Renal pelvis (tissue), 1 donor: ENCODE measurements at regions not wholly inside any gene's neighbourhood (a gene's known extent, or its start where the extent isn't known, plus 50 kb on each side); places are given as distances from the start of the nearest gene placed in this dataset.
"Not testable (repeated sequence)": the region's sequence is repeated elsewhere in the genome, so short reads cannot be mapped to it uniquely, and the experiment has no call there.

Source experiments
- DNase-seq: peaks from one replicate; pipeline ENCODE4 v3.0.0-alpha.2; 2013

DNA sequence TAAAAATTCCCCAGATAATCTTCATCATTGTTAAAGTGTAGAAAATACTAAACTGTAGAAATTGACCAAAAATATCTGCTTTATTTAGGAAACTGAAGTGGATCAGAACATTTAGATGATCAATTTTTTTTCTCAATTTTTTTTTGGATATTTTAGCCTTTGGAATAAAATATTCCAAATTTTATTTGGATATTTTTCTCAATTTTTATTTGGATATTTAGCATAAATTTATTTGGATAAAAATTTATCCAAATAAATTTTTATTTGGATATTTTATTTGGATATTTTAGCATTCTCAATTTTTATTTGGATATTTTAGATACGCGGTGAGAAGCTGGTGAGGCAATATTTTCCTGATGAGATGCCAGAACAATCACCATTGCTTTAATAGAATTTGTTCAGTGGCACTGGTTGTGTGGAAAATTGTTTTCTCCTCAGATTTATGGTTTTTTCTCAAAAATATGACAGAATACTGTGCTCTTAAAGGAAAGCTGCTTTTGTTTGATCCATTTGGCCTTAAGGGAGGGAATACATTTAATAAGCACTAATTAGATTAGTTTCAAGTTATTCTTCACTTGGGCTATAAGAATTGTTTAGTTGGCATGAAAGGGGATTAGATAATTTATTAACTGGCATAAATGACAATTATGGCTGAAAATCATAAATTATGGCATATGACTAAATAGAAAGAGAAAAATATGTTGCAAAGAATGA, 470.1 kb downstream of the MFSD1 start:
- DNase-seq = no peak

DNA sequence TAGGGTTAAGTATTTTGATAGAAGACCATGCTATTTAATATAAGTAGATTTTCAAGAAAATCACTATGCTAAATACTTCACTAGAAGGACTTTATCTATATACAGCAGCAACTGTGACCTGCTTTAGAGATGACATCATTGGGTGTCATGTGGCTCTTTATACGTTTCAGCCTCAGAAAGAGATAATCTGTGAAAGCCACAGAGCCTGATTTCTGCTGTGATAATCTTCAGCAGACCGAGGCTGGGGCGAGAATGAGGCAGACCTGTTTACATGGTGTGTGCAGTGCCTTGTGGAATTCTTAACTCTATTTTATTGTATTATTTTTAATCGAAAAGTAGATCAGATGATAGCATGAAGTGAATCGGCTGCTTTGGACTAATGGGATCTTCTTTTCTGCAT, 471.2 kb downstream of the MFSD1 start:
- no peak for DNase-seq

DNA sequence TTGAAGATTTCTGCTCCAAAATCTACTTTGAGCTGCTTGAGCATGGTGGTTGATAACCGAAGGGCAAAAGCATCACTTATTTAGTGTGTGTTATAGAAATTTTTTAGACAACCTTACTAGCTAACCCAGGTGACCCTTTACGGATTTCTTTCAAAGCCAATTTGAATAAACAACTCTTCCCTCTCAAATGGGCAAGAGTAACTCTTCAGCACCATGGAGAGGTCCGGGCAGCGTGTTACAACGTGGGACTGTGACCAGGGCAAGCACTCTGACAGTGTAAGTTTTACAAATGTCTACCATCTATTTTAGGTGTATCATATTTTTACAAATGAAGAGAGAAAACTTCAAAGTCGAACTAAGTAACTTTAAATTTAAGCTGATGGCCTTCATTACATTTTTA, 471.8 kb downstream of the MFSD1 start:
- peak; percentile 74 for DNase-seq

DNA sequence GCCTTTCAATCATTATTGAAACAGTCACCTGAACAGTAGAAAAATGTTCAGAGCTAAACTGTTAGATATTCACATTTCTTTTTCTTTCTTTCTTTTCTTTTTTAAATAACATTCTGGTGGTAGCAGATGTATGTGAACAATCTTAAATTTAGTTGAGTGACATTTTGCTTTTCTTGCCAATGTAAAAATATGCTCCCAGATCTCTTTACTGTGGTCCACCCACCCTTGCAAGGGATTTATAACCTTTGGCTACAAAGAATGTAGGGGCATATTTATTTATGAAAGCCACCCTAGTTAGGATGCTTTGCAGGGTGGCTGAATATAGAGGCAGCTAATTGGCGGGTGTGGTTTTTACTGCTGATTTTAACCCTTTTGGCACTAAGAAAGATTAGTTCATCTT, 473.9 kb downstream of the MFSD1 start:
- no peak for DNase-seq

DNA sequence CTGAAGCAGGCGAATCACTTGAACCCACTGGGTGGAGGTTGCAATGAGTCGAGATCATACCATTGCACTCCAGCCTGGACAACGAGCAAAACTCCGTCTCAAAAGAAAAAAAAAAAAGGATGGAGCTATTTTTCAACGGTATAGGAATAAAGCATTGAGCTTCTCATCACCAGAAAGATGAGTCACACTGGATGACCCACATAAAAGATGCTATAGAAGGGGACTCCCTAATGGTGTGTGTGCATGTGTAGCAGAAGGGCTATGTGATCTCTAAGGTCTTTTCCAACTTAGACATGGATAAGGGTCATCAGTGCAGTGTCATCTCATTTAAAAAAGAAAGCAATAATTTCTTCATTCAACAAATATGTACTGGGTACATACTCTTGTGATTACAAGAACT, 476.0 kb downstream of the MFSD1 start:
- DNase-seq = no peak

DNA sequence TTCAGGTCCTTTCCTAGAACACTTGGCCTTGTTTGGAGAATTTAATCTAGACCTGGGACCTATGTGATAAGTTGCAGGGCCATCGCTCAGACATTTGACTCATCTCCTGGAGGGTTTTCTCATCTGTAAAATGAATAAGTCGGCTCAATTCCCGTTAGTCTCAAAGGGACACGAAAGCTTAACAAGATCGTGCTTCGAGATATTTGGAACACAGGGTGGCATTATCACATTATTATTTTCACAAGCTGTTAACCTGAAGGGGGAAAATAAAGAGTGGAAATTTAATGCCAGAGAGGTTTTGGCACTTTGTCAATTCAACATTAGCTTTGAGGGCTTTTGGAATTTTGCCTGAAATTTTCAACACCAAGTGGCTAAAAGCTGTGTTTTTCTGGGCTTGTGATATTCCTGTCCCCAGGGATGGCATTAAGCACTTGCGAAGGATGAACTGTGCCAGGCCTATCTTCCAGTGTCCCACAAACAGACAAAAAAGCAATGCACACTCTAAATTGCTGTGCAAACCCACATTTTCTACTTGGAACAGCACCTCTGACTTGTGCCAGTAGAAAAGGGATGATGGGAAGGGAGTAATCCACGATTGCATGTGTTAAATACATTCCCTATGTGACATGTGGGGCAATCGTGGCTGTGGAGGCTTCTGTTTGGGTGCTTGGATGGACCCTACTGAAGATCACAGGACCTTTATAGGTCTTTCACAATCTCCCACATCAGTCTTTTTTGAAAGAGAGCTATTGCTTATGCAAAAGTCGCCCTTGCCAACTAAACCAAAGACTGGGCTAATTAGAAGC, 478.7 kb downstream of the MFSD1 start:
- no peak for DNase-seq

DNA sequence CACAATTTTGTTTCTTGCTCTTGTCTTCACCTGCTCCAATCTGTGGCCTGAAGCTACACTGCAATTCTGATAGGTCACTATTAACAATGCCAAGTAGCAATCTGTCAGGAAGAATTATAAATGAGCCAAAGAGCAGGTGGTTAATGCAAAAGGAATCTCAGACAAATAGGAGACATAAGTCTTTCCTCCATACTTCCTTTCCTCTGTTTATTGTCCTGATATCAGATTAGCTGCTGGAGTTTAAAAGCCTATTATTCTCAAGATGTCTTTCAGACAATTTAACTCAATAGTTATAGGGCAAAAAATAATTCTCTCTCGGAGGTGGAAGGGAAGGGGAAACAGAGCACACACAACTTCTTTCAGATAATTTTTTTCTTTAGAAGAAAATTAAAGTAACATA, 491.6 kb downstream of the MFSD1 start:
- DNase-seq = no peak

DNA sequence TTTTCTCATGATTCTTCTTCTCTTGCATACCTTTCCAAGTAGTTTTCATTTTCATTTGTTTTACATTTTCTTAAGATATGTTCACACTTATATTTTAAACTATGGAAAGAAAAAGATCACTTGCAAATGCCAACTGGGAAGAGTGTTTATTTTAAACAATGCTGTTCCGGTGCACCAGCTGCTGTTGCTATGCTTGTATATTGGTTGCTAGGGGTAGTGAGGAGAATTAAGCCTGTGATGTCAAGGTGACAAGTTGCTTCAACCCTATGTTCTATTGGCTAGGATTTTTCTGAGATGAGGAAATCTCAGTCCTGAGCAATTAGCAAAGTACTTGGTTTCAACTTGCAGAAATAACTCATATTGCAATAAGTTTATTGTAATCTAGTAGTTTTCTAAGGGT, 500.1 kb downstream of the MFSD1 start:
- no peak for DNase-seq

DNA sequence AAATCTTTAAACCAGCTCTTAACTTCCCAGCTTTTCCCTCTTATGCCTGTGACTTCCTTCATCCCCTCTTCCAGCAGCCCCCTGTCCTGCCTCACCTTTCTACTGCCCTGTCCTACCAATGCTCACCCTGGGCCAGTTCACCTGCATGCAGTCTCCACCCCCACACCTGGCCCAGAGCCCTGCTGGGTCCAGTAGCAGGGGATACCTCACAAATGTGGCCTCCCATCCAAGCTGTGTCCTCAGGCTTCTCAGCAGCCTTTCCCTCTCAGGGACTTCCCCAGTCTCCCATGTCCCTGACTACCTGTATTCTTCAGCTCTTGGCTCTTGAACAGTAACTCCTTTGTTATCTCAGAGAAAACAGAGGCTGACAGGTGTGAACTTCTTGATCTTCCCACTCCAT, 503.2 kb downstream of the MFSD1 start:
- DNase-seq = no peak

DNA sequence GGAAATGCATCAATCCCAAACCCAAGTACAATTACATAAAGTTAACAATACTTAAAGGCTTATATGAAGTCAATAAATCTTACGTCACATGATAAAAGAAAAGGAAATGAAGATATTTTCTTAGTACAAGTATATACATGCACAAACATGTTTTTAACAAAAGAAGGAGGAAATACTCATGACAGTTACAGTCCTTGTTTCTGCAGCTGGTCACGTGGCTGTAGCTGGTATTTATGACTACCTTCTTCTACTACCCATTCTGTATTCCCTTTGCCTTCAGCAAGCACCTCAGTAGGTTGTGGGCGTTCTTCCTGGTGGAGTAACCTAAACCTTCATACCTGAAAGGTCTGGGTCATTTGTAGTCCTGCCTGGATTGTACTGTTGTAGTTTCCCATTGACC, 514.9 kb downstream of the MFSD1 start:
- DNase-seq = not testable (repeated sequence)

DNA sequence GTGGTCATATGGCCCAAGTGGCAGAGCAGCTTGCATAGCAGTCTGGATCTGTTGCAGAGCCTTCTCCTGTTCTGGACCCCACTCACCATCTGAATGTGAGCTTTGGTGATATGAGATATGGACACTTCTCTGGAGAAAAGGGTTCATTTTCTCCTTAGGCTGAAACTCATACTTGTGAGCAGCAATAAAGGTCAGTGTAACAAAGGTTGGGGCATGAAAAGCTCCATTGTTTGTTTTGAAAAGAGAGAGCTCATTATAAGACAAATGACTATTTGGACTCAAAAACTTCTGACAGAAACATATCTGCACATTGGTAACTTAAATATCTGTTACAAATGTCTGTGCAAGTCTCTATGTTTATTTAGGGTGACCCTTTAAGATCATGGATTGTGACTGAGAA, 517.3 kb downstream of the MFSD1 start:
- DNase-seq = no peak

DNA sequence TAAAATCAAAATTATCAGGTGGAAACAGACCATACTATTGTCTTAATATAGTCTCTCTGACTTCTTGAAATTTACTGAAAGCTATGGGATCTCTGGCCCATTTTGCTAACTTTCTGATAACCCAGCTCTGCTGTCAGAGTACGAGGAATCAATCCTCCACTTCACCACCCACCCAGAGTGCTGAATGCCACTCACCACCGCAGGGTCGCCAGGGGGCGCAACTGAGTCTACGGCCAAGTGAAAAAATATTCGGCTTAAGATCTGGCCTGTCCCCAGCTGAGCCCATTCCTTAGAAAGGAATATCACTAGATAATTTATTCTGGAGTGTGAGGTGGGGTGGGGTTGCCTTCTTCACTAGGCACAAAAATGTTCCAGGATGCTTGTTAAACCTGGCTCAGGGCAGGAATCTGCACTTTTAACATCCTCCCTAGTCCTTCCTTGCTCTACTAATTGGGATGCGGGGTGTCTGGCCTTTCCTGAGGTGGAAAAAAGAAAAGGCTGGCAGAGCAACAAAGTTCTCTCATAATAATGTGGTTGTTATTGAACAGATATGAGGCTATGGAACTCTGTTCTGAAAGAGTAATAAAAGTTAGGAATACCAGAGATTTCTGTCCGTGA, 520.6 kb downstream of the MFSD1 start:
- DNase-seq = no peak

DNA sequence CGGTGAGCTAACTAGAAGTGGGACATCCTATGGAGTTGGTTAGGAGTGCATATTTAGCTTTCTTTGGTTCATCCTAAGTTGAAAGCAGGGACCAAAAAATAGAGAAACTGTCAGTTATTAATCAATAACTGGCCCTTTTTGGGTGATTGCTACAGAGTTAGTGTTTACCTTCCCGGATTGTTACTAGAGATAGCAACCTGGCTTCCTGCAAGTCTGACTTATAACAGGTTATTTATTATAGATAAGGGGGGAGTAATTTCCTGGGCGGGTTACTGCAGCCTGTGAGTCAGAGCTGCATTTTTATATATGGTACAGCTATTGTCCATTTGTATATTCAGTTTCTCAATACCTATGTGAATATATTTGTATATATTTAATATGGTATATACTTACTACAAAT, 522.0 kb downstream of the MFSD1 start:
- DNase-seq = no peak

DNA sequence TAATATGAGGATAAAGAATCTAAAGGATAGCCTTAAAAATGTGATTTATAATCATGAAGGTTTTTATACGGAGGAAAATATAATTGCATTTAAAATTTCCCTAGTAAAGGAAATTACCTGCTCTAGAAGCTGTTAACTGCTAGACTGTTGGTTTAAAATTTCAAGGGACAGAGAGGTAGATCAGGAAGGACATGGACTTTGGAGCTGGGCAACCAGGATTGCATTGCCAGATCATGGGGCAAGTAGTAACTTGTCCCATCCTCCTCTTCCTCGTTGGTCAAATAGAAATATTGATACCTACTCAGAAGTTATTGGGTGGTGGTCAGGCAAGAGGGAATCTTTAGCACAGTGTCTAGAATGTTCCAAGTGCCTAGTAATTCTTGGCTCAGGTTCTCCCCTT, 525.1 kb downstream of the MFSD1 start:
- no peak for DNase-seq

DNA sequence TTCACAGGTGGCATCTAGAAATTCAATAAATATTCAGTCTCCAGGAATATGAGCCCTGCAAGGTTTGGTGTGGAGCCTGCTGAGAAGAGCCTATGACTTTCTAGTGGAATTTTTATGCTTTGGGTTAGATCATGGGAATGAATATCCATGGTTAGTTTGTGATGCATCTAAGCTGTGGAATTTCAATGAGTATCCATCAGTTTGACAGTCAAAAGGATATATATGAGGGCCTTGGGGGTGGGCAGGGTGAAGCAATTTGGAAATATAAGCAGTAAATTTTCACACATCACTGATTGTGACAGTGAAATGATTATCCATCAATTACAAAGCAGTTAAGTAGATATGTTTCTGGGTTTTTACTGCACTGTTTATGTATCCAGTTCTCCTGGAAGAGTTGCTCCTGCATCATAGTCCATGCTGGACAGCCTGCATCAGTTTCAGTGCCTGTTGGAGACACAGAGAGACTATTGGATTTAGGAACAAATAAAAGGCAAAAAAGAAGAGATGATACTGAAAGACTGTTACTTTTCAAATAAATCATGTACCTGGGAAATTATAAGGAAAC, 530.8 kb downstream of the MFSD1 start:
- no peak for DNase-seq

DNA sequence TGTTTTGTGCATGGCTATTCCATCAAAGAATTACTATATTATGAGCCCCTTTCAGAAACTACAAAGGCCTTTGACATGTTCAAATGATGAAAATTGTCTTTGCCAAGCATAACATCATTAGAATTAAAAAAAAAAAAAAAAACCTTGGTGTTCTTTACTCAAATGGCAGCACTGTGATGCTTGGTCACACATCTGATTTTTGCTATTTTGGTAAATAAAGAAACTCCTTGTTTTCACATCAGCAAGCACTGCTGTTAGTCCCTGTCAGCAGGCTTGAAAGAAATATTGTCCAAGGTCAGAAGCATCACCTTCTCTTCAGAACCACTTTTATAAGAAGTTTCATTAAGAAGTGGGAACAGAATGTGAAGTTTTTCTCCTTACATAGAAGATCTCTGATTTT, 537.3 kb downstream of the MFSD1 start:
- no peak for DNase-seq

DNA sequence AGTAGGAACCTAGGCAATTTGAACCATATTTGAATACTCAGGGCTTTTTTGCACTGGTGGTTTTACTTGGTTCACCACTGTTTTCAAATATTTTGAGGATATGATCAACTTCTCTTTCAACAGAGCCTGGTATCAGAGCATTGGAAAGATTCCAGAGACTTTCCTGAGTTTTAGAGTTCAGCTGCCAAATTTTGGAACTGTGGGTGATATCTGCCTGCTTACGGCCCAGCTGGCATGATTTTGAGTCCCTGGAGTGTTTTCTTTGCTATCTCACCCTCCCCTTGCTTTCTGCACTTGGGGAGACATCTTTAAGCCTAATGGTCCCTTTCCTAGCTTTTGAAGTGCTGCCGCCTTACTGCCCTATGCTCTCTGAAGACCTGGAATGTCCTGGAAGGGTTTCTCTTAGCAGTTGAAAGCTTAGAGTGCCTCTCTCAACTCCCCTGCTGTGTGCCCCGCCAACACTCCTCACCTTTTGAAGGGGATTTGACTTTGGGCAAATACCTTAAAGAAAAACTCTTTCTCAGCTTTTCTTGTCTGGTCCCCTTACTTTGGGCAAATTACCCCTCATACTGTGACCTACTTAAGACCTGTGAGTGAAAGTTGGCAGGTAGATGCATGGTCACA, 539.1 kb downstream of the MFSD1 start:
- no peak for DNase-seq

DNA sequence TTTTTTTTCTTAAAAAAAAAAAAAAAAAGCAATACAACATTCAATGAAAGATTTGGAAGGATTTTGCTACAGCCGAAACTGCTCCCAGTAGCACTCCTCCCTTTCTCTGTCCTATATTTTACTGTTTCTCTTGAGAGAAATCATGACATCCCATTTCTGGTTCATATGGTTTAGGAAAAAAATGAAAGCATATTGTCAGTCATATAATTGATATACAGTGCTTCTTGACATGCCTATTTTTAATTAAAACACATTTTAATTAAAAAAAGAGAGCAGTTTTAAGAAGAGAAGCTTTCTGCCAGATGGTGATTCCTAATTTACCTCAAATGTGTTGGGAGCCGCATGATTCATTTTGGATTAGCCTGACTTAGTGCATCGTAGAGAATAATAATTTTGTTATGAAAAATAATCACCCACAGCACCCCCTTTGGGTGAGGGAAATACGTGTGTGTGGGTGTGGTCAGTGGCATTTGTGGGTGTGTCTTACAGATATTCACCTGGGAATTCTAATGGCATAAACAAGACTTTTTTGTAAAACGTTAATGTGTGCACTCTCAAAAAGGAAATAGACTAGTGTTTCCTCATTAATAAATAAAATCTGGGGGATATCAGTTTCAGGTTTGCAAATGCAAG, 544.5 kb downstream of the MFSD1 start:
- DNase-seq = no peak

DNA sequence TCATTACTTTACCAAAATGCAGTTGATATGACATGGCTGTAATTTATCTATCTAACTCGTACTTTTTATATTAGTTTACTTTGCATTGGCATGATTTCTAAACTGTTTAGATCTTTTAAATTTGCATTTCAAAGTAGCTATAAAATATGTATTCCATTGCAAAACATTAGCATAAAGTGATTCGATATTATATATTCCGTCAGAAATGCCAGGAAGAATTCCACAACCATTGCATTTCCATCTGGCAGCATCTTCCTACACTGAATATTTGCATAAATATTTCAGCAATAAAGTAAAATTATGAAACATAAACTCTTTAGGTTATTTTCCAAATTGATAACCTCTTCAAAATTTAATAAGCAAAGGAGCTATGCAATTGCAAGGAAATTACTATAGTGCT, 546.6 kb downstream of the MFSD1 start:
- DNase-seq = no peak

DNA sequence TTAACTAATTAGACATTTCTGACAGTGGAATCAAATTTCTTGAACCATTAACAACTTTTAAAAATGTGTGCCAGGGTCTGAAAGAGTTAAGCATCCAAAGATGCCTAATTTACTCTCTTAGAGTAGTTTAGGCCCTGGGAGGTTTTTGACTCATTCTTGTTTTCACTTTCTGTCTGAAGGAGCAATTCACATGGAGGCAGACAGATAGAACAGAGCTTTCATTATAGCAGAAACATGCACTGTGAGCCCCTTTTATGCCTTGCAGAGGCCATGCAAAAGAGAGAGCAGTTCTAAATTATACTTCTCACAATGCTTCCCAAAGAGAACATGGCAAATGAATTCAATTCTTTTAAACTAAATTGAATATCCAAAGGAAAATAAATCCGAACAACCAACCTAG, 554.8 kb downstream of the MFSD1 start:
- no peak for DNase-seq

DNA sequence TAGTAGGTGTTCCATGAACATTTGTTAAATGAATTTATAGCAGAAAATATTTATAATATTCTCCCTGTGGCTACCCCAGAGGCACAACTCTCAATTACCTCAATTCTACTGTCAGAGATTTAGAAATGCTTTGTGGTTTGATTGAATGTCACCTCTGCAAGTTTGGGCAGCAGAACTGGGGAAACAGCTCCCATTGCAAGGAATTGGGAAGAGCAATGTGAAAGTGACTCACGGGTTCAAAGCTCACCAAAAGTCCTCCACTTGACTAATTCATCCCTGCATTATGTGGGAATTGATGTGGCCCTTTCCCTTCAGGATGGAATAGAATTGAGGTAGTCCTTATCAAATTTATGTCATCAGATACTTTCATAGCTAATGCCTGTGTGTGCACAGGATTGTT, 562.7 kb downstream of the MFSD1 start:
- no peak for DNase-seq

DNA sequence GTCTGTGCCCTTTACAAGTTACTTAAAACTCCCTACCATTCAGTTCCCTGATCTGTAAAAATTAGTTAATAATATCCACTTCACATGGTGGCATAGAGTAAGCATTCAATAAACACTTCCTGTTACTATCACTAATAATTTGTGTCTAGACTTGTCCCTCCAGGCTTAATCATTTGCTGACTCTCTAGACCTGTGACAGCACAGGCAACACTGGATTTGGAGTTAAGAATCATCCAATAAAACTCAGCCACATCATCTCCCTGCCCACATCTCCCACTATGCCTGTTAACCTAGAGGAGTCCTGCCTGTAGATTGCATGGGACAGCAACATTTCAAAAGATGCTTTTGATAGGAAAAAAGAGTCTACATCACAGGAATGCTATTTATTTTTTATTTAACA, 564.6 kb downstream of the MFSD1 start:
- no peak for DNase-seq
